ENCODE measurements at regions not wholly inside any gene's neighbourhood (a gene's known extent, or its start where the extent isn't known, plus 50 kb on each side); places are given as distances from the start of the nearest gene placed in this dataset.

DNA sequence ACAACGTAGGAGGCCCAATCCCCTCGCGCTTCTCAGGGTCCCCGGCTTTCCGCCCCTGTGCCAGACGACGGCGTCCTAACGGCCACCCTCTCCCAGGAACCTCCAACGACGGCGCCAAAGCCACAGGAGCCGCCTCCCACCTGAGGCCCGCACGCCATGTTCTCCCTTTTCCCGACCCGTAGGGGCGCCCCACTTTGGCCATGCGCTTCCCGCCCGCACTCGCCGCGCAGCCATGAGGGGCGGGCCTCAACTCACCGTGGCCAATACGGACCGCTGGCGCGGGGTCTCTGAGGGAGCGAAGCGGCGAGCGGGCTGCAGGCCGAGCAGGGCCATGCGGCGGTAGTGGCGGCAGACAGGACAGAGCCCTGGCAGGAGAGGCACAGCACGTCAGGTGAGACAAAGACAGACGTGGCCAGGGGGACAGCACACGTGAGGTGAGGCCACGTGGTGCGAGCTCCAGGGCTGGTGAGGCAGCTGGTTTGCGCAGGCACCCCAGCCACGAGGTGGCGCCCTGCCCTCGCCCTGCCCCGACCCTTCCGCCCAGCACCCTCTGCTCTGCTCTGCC, 1005.5 kb upstream of the PTPRD start:
- TF ChIP-seq SREBF2 (IDR thresholded peaks at IDR 0.05): no peak
- TF ChIP-seq SMC3 (IDR thresholded peaks at IDR 0.05): no peak
- no peak for TF ChIP-seq RFX5 (IDR thresholded peaks at IDR 0.05)
- no peak for TF ChIP-seq MYC (IDR thresholded peaks at IDR 0.05; ENCODE audit: borderline replicate concordance, low read length)
- TF ChIP-seq CTCF (IDR thresholded peaks at IDR 0.05): no peak
- no peak for TF ChIP-seq PHF8 (IDR thresholded peaks at IDR 0.05; ENCODE audit: borderline replicate concordance, low read depth)
- TF ChIP-seq BCL3 (IDR thresholded peaks at IDR 0.05): no peak
- TF ChIP-seq EP300 (IDR thresholded peaks at IDR 0.05): no peak
- TF ChIP-seq, protein P1, sequence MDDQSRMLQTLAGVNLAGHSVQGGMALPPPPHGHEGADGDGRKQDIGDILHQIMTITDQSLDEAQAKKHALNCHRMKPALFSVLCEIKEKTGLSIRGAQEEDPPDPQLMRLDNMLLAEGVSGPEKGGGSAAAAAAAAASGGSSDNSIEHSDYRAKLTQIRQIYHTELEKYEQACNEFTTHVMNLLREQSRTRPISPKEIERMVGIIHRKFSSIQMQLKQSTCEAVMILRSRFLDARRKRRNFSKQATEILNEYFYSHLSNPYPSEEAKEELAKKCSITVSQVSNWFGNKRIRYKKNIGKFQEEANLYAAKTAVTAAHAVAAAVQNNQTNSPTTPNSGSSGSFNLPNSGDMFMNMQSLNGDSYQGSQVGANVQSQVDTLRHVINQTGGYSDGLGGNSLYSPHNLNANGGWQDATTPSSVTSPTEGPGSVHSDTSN (IDR thresholded peaks at IDR 0.05): no peak

Measured in A549 (cell line).